ENCODE measurements at regions not wholly inside any gene's neighbourhood (a gene's known extent, or its start where the extent isn't known, plus 50 kb on each side); places are given as distances from the start of the nearest gene placed in this dataset.

DNA sequence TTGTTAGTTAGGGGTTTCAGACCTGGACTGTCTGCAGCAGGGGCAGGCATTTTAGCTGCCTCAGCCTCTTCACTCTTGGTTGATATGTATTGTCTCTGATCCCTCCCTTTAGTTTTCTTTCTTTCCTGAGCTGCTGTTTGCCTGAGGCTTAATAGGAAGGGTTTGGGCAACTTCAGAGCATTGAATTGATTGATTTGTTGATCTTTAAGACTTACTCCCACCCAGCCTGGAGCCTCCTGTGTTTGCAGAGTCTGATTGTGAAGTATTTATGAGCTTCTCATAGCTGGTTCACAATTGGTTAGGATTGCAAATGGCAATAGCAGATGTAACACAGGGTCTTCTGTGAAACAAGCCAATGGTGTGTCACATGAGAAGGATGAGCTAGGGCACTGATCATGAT lies 671.8 kb upstream of the SEMA6A start (continued):
- TF ChIP-seq, protein P1, sequence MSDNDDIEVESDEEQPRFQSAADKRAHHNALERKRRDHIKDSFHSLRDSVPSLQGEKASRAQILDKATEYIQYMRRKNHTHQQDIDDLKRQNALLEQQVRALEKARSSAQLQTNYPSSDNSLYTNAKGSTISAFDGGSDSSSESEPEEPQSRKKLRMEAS (IDR thresholded peaks at IDR 0.05; ENCODE audit: low read depth, low read length) = no peak
- TF ChIP-seq RAD51 (IDR thresholded peaks at IDR 0.05) = no peak

DNA sequence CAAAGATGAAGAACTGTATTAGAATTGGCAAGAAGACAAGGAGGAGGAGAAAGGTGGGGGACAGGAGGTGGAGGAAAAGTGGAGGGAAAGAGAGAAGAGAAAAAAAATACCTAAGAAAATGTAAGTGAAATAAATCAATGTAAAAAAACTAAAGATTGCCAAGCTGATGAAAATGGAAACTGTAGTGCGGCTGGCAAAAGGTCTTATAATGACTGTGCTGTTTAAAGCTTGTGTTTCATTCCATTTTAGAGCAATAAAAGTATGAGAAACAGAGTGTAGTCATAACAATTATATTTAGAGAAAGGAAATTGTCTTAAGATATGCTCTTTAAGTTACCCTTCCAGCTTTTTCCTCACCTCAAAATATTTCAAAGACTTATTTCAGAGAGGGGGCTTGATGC lies 670.5 kb upstream of the SEMA6A start:
- Histone ChIP-seq H3K4me1 (ENCODE audit: control insufficient read depth, insufficient read depth, low read length) (no peaks in the 10 kb centered on the region), H3K27me3 (replicated peaks in 1 of 2; ENCODE audit: control insufficient read depth in 2 of 2, insufficient read depth in 2 of 2, low read length in 1 of 2) (no peaks in the 10 kb centered on the region), H3K4me2 (ENCODE audit: control insufficient read depth, insufficient read depth) (no peak overlapping the region), H4K20me1 (ENCODE audit: control insufficient read depth, insufficient read depth) (no peaks in the 10 kb centered on the region), H3K79me2 (ENCODE audit: control insufficient read depth, insufficient read depth, low read length) (no peaks in the 10 kb centered on the region), H3K36me3 (ENCODE audit: control insufficient read depth in 2 of 2, insufficient read depth in 2 of 2, low read length in 1 of 2) (no peaks in the 10 kb centered on the region), H3K9ac (ENCODE audit: control insufficient read depth, insufficient read depth, low read length) (no peak overlapping the region), H3K27ac (ENCODE audit: control insufficient read depth, insufficient read depth) (no peak overlapping the region), H2AFZ (ENCODE audit: control insufficient read depth, low read depth, low read length) (no peak overlapping the region), H3K9me3 (replicated peaks; ENCODE audit: control insufficient read depth, insufficient read depth, low read length) (no peaks in the 10 kb centered on the region), H3K4me3 (no peak overlapping the region)
- ChIA-PET POLR2A (no interaction called here), CTCF (no interaction called here), RAD21 (ENCODE audit: unreplicated experiment) (interaction anchor here (0.7 kb wide), 1 partner anchor 10 kb away, joined by 3 read pairs; no protein-coding TSS in a partner anchor), SMC1A (ENCODE audit: uncharacterized antibody, unreplicated experiment) (no interaction called here)
- no TSS peak for BruUV-seq (replicated peaks)
- 0% methylated on average over 1 of the region's 1 CpG for WGBS (ENCODE audit: insufficient coverage, insufficient replicate concordance, low lambda C conversion rate, missing lambda C conversion rate)
- no peak for FAIRE-seq
- peak; percentile 73 for ATAC-seq
- in situ Hi-C loops (cut with MboI) (no loop called here), intact Hi-C loops (cut with micrococcal nuclease; ENCODE audit: unreplicated experiment) (no loop called here)
- peak; percentile 56 for TF ChIP-seq RUNX3 (IDR thresholded peaks at IDR 0.05; ENCODE audit: low read length)
- no peak for TF ChIP-seq RB1 (IDR thresholded peaks at IDR 0.05; ENCODE audit: borderline replicate concordance)
- no peak for TF ChIP-seq CBX5 (IDR thresholded peaks at IDR 0.05; ENCODE audit: low read depth)
- TF ChIP-seq NFYB (IDR thresholded peaks at IDR 0.05; ENCODE audit: insufficient read depth, low read depth, low read length) = no peak
- peak; percentile 59; the same call in 1 of the 2 replicates for TF ChIP-seq JUNB (IDR thresholded peaks at IDR 0.05)
- TF ChIP-seq MTA2 (IDR thresholded peaks at IDR 0.05; ENCODE audit: low read depth) = no peak
- no peak for DNase-seq (ENCODE audit: low read depth, low spot score)

All from GM12878 (cell line).